Left cardiac atrium (tissue), 4 donors: ENCODE measurements at regions not wholly inside any gene's neighbourhood (a gene's known extent, or its start where the extent isn't known, plus 50 kb on each side); places are given as distances from the start of the nearest gene placed in this dataset.

Source experiments
- ATAC-seq, 2 donors: fragments of 200-7000 bp; cut with Tn5 transposase; one replicate each; pipeline ENCODE4 v1.9.1; 2020; ENCODE audit warnings: mild to moderate bottlenecking in 2 of 2, moderate library complexity in 2 of 2
- DNase-seq: peaks from one replicate; pipeline ENCODE4 v3.0.0-alpha.2; 2020
- intact Hi-C, 2 donors: fragments of 100-400 bp; cut with DNase I; formaldehyde crosslinking; loops; one replicate each; pipeline versions ENCODE4 v1.14.1 to v1.15.1; 2022 to 2023
- donor health status: DM: no; HTN: yes; CAD: no.
- donor health status: DM: no; HTN: yes; CAD: no; lungs with severe emphysema.
- donor health status: DM: yes; HTN: yes; CAD: no.
- donor health status: Dilated cardiomyopathy.

DNA sequence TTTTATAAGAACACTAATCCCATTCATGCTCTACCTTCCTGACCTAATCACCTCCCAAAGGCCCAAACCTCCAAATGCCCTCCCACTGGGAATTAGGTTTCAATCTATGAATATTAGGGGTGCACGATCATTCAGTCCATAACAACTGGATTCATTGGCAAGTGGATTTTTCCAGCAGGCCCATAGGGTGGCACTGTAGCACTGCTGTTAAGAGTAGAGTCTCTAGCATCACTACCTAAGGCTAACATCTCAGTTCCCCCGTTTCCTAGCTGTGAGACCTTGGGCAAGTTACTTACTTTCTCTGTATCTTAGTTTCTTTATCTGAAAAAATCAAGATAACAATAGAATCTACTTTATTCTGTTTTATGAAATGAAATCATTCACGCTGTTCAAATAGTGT, 315.8 kb downstream of the STIM2 start:
- DNase-seq (peak; percentile 24), ATAC-seq (peak; percentile 30 to 67)
- intact Hi-C loops = no loop called here

- intact Hi-C loops = no loop called here
- peak; percentile 24 for DNase-seq
- no peak for ATAC-seq
Measured at GRCh38 chr4:27176881-27177280, 316.2 kb downstream of the STIM2 start.

GRCh38 chr4:27178061-27178460, 317.4 kb downstream of the STIM2 start:
- intact Hi-C loops = no loop called here
- DNase-seq = peak; percentile 19
- no peak for ATAC-seq

- intact Hi-C loops = no loop called here
- ATAC-seq = no peak
Measured at GRCh38 chr4:27181693-27182092, 321.1 kb downstream of the STIM2 start.

DNA sequence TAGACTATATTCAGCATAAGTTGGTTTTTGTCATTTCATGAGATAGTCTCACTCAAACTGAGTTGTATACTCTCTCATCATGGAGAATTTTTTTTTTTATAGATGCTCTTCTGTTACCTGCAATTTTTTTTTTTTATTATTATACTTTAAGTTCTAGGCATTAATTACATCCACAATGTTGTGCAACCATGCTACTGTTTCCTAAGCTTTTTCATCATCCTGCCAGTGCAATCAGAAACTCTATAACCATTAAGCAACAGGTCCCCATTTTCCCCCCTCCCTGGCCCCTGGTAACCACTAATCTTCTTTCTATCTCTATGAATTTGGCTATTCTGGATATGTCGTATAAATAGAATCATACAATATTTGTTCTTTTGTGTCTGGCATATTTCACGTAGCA, 321.6 kb downstream of the STIM2 start:
- intact Hi-C loops = no loop called here
- no peak for DNase-seq
- ATAC-seq = no peak

More at GRCh38 chr4:27181693-27182092, 321.1 kb downstream of the STIM2 start:
- no peak for DNase-seq

DNA sequence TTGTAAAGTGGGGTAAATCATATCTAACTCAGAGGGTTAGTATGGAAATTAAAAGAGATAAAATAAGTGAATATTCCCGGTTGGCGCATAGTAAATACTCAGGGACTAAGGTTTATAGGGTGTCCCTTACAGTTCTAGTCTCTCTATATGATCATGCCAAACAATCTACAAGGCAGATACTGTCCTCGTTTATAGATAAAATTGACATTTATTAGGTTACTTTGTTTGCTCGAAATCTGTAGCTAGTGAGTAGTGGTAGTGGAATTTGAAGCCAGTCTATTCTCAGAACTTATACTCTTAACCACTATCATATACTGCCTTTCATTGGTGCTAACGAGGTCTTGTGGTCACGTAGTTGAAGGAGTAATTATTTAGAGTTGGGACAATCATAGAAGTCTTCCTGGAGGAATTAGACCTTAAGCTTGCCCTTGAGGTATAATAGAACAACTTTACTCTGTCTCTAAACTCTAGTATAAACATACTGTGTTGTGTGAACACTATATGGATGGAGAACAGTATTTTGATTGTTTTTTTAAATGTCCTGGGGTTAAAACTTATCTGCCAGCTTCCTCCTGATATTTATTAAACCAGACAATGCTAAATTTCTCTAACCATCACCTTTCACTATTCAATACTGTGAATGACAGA, 324.0 kb downstream of the STIM2 start:
- no peak for DNase-seq
- intact Hi-C loops = no loop called here
- ATAC-seq = no peak

GRCh38 chr4:27186710-27187109, 326.1 kb downstream of the STIM2 start:
- ATAC-seq = no peak
- intact Hi-C loops = no loop called here
- DNase-seq = no peak

DNA sequence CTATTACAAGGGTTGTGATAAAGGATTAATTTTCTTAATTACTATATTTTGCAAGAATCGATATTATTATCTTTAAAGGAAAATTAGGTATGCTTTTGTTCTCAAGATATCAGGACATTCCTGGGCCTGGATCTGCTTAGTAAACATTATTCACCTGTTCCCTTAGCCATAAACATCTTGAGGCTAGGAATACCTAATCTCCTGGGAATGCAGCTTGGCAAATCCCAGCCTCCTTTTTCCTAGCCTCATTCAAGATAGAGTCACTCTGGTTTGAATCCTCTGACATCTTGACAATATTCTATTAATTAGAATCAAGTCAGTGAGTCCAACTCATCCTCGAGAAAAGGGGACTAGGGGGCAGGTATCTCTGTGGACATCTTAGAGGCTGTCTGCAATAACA, 327.1 kb downstream of the STIM2 start:
- no peak for ATAC-seq
- intact Hi-C loops = no loop called here
- no peak for DNase-seq

GRCh38 chr4:27189683-27190082, 329.0 kb downstream of the STIM2 start:
- no peak for DNase-seq
- intact Hi-C loops = no loop called here
- ATAC-seq = no peak

GRCh38 chr4:27191592-27191991, 331.0 kb downstream of the STIM2 start:
- intact Hi-C loops = no loop called here
- DNase-seq (no peak), ATAC-seq (no peak)

DNA sequence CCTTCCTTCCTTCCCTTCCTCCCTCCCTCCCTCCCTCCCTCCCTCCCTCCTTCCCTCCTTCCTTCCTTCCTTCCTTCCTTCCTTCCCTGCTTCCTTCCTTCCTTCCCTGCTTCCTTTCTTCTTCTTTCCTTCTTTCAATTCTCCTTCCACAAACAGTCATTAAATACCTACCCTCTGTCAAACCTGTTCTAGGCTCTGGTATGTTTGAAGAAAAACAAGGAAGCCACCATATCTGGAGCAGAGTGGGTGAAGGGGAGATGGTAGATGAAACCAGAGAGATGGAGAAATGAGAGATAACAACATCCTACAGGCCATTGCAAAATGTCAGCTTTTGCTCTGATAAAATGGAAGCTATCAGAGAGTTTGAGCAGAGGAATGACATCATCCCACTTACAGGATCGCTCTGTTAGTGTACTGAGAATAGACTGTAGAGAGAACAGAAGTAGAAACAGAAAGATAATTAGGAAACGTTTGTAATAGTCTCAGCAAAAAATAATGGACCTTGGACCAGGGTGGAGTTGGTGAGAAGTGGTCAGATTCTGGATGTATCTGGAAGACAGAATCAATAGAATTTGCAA, 334.0 kb downstream of the STIM2 start:
- intact Hi-C loops = no loop called here
- no peak for ATAC-seq
- DNase-seq = no peak

DNA sequence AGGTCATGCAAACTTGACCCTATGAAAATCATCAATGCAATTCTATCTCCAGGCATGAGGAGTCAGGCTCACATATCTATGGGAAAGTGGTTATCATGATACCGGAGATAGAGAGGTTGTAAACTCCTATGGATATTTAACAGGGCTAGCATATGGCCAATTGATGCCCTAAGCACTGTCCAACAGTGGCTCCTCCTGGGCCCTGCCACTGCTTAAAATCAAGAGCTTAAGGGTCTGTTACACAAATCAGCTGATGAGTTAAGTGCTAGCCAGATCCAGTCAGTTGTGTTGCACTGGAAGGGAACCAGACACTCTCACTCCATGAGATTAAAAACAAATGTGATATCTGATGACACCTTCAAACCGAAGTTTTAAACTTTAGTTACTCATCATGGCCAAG, 337.6 kb downstream of the STIM2 start:
- intact Hi-C loops = no loop called here
- DNase-seq (no peak), ATAC-seq (no peak)

DNA sequence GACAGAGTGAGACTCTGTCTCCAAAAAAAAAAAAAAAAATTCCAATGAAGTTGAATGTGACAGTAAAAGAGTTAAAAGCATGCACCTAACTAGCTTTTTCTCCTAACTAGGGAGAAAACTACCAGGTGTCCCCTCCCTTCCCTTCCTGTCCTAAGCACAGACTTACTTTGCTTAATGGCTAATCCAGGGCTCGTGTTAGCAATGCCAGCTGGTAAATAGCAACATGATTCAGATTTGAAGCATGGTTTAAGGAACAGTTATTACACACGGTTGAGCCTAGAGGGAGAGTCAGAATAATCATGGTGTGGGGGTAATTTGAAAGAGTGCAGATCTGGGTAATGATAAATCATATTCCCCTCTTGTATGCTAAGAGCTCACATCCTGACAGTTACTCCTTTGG, 338.3 kb downstream of the STIM2 start:
- no peak for ATAC-seq
- intact Hi-C loops = no loop called here
- DNase-seq = no peak

GRCh38 chr4:27206009-27206408, 345.4 kb downstream of the STIM2 start:
- DNase-seq (no peak), ATAC-seq (no peak)
- intact Hi-C loops = no loop called here

DNA sequence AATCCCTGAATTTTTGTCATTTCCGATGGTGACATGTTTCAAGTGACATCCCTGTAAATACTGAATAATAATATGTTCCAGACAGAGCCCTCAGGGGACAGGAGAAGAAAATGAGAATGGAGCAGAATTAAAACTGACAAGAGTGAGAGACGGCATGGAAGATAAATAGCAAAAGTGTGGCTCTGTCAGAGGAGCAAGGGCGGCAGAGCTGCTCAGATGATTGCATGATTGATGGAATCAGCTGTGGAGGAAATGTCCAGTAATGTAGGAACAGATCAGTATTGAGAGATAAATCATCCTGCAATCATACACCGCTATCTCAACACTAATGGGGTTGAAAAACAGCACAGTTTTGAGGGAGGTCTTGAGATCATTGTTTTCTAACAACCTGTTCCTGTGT, 350.3 kb downstream of the STIM2 start:
- intact Hi-C loops = no loop called here
- no peak for ATAC-seq
- DNase-seq = no peak

- ATAC-seq = no peak
- no peak for DNase-seq
- intact Hi-C loops = no loop called here
Measured at GRCh38 chr4:27214010-27214409, 353.4 kb downstream of the STIM2 start.

- ATAC-seq = no peak
- intact Hi-C loops = no loop called here
- no peak for DNase-seq
Measured at GRCh38 chr4:27215220-27215826, 354.7 kb downstream of the STIM2 start.

DNA sequence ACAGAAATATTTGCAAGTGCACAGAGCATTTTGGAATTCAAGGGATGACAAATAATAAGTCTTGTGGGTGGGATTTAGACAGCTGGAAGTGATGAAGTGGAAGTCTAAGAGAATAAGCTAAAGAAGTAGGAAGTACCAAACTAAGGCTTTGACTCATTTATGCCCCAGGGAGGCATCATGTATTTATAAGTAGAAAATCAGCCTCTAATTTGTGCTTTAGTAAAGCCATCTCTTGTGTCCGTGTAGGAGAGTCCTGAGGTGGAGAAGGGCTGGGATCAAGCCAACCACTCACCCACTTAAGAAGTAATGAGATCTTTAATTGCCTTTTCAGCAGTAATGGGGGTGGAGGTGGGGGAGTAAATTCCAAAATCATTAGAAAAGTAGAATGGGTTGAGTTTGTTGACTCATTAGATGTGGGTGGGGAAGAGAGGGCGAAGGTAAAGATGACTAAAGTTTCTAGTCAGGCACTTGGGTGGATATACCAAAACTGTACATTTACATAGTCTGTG, 356.7 kb downstream of the STIM2 start:
- intact Hi-C loops = no loop called here
- peak in 1 of 2 donors; percentile 54 for ATAC-seq
- DNase-seq = no peak

DNA sequence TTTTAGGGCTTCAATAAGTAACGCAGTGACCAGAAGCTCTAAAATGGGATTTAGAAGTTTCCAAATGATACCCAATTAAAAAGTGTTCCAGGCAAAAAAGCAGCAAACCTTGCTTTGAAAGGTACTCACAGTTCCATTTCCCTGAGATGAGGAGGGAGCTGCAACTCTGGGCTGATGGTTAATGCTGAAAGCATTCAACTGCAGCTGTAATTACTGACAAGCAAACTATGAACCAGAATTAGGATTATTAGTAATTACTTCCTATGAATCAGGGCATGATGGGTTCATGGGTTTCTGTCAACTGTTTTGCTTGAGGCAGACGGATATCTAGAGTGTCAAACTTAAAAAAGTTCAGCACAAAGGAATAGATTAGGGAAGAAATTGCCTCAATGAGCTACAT, 357.4 kb downstream of the STIM2 start:
- DNase-seq (no peak), ATAC-seq (no peak)
- intact Hi-C loops = no loop called here

- ATAC-seq (no peak), DNase-seq (no peak)
- intact Hi-C loops = no loop called here
Measured at GRCh38 chr4:27223326-27223725, 362.7 kb downstream of the STIM2 start.

DNA sequence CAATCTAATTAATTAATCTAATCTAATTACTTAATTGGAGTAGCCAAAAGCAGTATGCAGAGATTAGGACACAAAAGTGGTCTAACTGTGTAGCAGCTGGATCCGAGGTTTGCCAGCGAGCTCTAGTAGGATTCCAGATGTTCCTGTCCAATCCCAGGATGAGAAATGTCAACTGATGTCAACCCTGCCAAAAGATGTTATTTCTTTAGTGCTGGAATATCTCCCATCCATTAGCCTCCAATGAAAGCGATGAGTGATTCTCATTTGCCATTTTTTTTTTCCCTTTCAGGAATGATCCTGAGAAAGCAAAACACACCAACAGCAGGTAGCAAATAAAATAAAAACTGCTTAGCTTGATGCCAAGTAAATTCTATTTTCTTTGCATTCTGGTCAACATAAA, 372.9 kb downstream of the STIM2 start:
- intact Hi-C loops = no loop called here
- ATAC-seq = no peak
- no peak for DNase-seq
